GF-D8 (cell line): ENCODE measurements at regions not wholly inside any gene's neighbourhood (a gene's known extent, or its start where the extent isn't known, plus 50 kb on each side); places are given as distances from the start of the nearest gene placed in this dataset.

ENCODE experiments used
- DNase-seq: peaks from one replicate; lab custom pipeline; 2025; lab: John Stamatoyannopoulos, UW

DNA sequence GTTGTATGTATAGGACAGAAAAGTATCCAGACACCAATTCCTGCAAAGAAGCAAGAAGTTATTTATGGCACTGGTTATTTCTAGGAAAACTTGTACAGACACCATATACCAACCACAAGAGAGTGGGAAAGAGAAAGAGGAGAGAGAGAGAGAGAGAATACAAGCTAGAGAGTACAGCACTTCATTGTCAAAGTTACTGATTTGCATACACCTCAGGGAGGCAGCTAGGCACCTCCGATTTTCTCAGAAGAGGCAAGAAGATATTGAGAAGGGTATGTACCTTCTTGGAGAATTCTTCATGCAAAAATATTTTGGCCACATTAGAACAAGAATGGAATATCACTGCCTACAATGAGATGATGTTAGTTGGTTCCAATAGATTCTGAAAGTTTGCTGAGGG, 333.9 kb upstream of the PIK3C3 start:
- no peak for DNase-seq

DNA sequence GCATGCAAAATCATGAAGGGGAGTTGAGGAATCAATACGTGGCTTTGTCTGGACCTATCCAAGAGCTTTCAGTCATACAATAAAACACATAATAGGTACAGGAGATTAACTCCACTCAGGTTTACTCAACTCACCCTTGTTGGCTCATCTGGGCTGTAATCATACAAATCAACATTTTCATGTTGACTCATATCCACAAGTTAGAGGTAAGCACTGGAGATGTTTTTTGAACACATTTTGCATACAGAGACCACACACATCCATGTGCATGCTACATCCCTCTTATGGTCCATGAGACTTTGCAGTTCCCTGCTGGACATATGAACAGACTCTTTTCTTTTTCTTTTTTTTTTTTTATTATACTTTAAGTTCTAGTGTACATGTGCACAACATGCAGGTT, 336.9 kb upstream of the PIK3C3 start:
- no peak for DNase-seq

GRCh38 chr18:41617647-41618046, 337.4 kb upstream of the PIK3C3 start:
- no peak for DNase-seq

DNA sequence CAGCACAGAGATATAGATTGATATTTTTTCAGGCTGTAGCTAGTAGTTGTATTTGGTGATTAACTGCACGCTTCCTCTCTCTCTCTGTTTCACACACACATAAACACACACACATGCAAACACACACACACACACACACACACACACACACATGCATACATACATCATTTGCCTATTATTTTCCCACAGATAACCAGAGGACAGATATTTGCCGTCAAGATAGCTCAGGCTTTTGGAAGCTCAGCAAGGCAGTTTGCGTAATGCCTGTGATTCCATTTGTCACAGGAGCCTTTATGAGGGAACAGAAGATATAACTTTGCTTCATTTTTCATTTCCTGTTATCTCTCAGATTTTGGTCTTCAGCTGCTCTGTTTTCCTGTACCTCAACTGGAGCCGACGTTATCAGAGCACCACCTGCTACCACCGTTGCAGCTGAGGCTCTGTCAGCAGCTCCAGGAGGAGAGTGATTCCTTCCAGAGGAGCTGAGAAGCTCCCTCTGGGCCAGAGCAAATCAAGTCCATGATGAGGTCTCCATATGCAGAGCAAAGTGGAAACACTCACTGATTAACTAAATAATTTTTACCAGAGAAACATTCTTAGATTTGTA, 341.9 kb upstream of the PIK3C3 start:
- DNase-seq: no peak

DNA sequence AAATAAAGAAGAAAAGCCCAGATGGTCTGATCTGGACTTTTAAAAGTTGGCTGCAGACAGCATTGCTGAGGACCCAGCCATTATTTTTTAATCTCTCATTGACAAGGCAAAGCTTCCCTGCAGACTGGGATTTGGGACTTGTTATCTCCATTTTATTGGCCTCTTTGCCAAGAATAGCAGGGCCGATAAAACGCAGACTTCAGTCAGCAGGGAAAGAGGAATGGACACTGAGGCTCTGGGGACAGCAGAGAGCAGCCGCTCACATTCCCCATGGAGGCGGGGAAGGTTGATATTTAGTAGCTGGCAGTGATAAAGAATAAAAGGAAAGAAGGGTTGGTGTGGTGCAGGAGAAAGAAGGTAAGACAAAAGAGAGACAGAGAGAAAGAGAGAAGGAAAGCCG, 350.1 kb upstream of the PIK3C3 start:
- DNase-seq: no peak

DNA sequence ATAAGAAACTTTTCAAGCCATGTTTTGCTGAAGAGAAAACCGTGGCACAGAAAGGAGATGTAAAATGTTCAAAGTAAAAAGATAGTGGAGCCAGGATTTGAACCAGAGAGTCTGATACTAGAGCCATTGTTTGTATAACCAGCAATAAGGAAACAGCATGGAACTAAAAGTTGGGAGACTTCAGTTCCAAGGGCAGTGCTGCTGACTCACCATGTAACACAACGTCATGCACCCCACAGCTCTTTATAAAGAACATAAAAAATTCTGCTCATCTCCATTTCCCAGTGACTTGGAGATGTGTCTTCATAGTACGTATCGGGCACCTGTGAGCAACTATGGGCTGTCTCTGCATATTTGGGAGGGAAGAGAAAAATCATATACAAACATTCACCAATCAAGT, 353.0 kb upstream of the PIK3C3 start:
- no peak for DNase-seq

DNA sequence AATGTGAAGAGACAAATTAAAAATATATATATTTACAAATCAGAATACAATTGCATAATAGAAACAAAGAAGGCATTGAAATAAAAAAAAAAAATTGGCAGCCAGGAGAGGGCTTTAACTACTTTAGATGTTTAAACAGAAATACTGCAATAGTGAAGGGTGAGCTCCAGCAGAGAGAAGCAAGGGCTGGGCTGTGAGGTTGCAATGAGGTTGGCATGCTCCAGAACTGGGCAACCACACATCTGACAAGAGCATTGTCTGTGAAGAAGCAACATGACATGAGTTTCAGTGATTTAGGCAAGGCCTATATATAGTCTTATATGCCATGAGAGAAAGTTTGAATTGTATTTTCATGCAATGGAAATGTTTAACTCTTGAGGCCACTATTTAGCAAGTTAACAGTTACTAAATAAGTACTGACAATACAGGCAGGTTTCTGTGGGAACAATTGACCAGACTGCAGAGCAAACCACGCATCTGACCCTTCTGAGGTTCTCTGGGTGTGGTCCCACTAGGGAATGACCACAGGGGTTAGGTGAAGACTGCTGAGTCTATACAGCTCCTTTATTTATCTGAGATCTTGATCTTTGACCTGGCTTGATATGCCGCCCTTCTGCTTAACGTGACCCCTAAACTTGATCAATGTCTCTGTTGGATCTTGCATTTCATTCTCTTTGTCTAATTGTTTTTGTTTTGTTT, 354.2 kb upstream of the PIK3C3 start:
- DNase-seq: no peak

- no peak for DNase-seq
Observed at GRCh38 chr18:41599466-41599865, 355.6 kb upstream of the PIK3C3 start.

GRCh38 chr18:41594582-41594981, 360.5 kb upstream of the PIK3C3 start:
- no peak for DNase-seq

DNA sequence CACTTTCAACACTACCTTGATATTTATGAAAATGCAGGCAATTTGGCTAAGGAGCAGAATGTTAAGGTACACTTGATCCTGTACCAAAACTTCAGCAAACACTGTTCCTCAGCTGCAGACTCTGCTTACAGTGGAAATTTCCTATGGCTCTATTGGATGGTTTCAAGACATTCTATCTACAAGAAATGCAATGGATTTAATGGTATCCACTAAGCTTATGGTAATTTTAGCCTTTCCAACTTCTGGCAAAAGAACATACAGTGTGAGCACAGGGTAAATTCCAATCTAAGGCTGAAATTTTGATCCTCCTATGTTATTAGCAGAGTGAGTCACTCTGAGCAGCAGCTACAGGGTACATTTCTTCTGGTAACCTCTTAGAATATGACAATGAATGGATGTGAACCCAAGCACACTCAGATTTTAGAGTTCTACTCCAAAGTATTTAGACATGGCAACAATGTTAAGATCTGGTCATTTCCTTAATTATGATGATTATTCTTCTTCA, 361.8 kb upstream of the PIK3C3 start:
- no peak for DNase-seq

GRCh38 chr18:41587976-41588375, 367.1 kb upstream of the PIK3C3 start:
- no peak for DNase-seq

GRCh38 chr18:41585512-41585911, 369.5 kb upstream of the PIK3C3 start:
- DNase-seq: no peak

DNA sequence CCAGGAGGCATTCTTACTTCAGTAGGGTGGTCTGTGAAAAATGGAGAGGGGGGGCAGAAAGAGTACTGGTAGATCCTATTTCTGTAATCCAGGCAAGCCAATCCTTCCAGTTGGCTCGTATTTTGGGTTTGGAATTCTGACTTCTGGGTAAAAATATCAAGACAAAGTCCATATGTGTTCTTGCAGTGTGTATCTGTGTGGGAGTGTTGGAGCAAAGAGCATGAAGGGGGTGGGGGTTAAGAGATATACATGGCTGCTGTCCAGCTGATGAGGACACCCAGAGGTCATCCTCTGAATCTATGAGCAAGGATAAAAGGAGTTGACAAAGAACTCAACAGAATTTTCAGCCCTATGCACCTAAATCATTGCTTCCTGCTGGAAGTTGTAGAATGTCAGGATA, 375.8 kb upstream of the PIK3C3 start:
- DNase-seq: no peak

DNA sequence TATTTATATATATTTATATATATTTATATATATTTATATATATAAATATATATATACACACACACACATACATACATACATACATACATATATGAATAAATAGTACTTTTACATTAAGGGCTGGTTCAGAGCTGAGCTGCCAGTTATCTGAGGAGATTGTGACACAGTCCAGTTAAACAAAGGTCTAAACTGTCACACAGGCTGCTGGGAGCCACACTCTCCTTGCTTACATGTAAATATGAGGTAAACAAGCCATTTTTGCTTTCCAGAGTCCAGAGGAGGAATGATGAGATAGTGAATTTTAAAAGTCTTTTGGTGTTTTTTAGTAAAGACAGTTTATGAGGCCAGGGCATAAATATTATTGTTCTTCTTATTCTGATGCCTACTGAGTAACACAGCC, 377.5 kb upstream of the PIK3C3 start:
- no peak for DNase-seq

- DNase-seq: no peak
Observed at GRCh38 chr18:41576643-41577042, 378.4 kb upstream of the PIK3C3 start.

DNA sequence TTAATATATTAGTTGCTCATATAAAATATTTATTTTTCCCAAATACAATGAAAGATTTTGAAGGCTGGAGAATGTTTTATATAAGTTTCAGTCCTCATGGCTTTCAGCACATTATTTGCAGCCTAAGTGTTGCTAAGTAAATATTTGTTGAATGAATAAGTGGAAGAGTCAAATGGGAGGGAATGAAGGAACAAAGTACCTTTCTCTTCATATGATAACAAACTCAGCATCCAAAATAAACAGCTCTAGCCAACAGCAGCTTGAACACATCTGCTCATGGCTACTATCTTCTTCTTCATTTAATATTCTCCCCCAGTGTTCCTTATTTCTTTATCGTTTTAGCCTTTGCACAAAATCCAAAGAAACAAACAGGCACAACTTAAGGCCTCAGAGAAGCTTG, 385.2 kb upstream of the PIK3C3 start:
- no peak for DNase-seq

GRCh38 chr18:41561961-41562360, 393.1 kb upstream of the PIK3C3 start:
- DNase-seq: no peak

- no peak for DNase-seq
Observed at GRCh38 chr18:41558715-41559114, 396.3 kb upstream of the PIK3C3 start.

- DNase-seq: no peak
Observed at GRCh38 chr18:41553716-41554115, 401.3 kb upstream of the PIK3C3 start.

DNA sequence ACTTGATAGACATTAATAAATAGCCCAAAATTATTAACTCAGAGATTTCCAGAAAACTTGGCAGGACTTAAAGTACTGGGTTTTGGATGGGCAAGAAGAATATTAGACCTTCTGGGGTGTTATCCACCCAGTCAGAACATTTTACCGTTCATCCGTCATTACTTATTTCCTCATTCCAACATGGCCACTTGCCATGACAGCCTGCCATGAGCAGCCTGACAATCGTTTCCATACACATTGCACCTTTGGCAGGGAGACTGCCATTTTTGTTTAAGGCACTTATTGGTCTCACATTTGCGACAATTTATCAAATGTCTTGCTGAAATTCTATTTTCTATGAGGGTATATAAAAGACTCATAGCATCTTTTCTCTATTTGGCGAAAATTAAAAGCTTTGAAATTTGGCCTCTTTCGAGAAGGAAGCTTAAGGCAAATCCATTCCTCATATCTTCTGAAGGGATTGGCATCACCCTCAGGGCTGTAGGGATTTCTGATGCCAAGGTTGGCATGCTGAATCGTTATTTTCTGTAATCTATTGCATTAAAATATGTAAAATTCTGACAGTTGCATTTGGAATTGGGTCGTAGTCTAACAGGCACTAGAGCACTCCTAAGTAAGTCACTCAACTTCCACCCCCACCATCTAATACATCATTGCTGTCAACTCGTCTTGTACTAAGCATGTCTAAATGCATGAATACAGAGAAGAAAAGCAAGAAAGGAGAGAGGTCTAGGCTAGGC, 406.3 kb upstream of the PIK3C3 start:
- DNase-seq: no peak

DNA sequence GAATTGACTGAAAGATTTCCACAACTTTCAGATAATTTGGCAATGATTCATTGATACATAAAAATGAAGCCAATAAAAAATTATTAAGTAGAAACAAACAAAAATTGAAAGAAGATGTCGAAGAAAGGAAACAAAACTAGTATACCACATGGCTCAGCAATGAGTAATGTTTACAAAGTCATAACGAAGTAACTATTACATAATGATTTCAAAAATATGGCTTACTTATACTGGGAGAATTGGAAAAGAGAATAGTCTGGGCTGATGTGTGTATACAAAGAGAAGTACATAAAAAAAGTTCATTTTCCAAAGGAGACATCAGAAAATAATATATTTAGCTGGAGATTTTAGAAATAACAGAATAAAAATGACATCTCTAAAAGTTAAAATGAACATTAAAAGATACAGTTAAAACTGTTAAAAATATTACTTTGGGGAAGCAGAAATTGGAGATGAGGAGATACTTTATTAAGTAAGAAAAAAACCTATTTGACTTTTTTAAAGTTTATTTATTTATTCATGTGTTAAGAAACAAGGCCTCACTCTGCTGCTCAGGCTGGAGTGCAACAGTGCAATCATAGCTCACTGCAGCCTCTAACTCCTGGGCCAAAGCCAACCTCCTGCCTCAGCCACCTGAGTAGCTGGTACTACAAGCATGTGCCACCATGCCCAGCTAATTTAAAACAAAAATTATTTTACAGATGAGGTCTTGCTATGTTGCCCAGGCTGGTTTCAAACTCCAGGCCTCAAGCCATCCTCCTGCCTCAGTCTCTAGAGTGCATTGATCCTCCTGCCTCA, 409.7 kb upstream of the PIK3C3 start:
- no peak for DNase-seq

DNA sequence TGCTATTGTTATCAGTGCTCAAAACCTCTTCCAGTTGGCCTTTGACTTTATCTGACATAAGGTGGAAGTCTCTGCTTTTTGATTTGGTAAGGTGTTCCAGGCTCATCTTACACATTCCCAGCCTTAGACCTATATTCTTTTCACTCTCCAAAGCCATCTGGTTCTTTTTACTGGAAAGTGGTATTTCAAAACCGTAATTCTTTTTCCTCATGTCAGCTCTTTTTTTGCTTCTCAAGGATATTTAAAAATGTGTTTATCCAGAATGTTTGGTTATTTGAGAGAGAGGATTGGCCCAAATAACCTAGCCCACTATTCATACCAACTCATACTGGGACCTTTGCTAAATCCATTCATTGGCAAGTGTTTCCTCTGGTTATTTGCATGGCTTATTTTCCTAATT, 411.2 kb upstream of the PIK3C3 start:
- no peak for DNase-seq
